WI38 (cell line): ENCODE measurements at regions not wholly inside any gene's neighbourhood (a gene's known extent, or its start where the extent isn't known, plus 50 kb on each side); places are given as distances from the start of the nearest gene placed in this dataset.

Source experiments
- H3K4me3 ChIP-seq: 2 replicates; pipeline ENCODE4 v1.5.1; 2011; ENCODE audit warnings: low read depth, mild to moderate bottlenecking, control low read depth, low read length
- TF ChIP-seq, protein P1 (sequence below): IDR thresholded peaks from 2 replicates; pipeline ENCODE4 v1.5.1; 2012; ENCODE audit warnings: low read depth, mild to moderate bottlenecking, control low read depth, low read length

DNA sequence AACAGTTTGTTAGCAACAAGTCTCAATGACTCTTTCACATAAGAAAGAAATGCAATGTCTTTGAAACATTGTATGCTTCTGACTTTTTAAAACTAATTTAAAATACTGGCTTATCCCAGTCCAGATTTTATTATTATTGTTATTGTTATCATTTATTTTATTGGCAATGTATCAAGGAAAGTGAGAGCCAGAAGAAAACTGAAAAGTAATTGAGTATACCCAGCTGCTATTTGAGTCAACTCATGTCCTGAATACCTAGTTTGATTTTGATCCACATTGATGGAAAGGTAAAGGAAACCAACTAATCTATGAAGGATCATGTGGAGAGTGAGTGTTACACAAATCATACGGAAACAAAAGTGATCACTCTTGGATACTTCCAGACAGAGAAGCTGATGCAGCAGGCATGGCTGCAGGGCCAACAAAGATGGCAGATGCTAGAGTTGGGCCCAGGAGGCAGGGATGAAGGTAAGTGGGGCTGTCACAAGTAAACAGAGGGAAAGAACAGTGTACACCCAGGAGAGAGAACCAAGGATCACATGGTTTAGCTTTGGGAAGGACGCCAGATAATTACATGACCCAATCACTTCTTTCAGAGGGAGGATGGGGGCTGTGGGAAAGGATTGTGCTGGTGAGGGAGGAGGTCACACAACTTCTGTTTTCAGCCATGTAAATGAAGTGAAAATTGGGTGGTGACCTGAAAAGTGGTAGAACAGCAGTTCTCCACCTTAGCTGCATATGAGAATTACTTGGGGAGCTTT lies 179.2 kb upstream of the NAMPT start:
- TF ChIP-seq, protein P1, sequence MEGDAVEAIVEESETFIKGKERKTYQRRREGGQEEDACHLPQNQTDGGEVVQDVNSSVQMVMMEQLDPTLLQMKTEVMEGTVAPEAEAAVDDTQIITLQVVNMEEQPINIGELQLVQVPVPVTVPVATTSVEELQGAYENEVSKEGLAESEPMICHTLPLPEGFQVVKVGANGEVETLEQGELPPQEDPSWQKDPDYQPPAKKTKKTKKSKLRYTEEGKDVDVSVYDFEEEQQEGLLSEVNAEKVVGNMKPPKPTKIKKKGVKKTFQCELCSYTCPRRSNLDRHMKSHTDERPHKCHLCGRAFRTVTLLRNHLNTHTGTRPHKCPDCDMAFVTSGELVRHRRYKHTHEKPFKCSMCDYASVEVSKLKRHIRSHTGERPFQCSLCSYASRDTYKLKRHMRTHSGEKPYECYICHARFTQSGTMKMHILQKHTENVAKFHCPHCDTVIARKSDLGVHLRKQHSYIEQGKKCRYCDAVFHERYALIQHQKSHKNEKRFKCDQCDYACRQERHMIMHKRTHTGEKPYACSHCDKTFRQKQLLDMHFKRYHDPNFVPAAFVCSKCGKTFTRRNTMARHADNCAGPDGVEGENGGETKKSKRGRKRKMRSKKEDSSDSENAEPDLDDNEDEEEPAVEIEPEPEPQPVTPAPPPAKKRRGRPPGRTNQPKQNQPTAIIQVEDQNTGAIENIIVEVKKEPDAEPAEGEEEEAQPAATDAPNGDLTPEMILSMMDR = no peak
- H3K4me3 ChIP-seq = no peak overlapping the region

DNA sequence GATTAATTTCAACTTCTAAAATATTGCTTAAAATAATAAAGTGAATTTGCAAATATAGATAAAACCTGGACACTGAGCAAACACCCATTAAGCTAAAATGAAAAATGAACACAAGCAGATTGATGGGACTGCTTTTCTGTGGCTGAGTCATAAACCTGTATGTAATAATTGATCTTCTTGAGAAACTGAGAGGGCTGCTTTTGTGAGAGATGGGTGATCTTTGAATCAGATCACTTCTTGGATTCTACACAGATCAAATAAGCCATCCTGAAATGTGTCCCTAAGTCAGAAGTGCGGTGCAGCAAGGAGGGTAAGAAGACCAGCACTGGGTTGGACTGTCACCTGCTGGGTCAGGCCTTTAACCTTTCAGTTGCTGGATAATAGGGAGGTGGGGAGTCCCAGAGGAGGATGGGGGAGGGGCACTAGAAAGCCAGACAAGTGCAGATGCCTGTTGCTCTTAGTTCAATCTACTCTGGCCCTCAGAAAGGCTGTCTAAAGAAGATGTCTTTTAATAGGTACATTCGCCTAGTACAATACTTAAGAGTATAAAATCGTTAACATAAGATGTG lies 178.2 kb upstream of the NAMPT start:
- no peak overlapping the region for H3K4me3 ChIP-seq
- TF ChIP-seq, protein P1 = no peak

DNA sequence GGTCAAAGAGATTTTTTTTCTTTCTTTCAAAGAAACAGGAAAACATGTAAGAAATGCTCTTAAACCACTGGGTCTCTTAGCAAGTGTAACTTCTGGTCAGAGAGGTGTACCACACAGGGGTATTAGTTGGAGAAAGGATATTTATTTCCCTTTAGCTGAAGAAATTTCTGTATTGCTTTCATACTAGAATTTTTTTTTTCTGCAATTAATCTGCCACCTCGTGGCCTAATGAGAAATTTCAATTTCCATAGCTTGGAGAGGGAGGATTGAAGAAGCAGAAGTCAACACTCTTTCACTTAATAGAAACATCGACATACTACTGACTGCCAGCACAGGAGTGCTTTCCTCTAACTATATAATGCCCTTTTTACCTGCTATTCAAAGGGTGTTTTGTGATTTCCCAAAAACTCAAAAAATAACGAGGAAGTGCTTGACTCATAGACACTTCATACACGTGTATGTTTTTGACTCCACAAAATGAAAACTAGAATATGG lies 177.6 kb upstream of the NAMPT start:
- H3K4me3 ChIP-seq = no peak overlapping the region
- TF ChIP-seq, protein P1 = peak; percentile 28; the same call in 1 of the 2 replicates

DNA sequence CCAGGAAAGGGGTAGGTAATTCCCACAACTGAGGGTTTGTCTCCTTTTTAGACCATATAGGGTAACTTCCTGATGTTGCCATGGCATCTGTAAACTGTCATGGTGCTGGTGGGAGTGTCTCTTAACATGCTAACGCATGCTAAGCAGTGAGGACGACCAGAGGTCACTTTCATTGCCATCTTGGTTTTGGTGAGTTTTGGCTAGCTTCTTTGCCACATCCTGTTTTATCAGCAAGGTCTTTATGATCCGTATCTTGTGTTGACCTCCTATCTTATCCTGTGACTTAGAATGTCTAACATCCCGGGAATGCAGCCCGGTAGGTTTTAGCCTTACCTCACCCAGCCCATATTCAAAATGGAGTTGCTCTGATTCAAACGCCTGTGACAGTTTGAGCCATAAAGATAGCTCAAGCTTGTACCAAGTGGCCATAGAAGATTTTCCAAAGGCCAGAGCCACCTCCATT lies 176.0 kb upstream of the NAMPT start:
- TF ChIP-seq, protein P1 = no peak
- no peak overlapping the region for H3K4me3 ChIP-seq

DNA sequence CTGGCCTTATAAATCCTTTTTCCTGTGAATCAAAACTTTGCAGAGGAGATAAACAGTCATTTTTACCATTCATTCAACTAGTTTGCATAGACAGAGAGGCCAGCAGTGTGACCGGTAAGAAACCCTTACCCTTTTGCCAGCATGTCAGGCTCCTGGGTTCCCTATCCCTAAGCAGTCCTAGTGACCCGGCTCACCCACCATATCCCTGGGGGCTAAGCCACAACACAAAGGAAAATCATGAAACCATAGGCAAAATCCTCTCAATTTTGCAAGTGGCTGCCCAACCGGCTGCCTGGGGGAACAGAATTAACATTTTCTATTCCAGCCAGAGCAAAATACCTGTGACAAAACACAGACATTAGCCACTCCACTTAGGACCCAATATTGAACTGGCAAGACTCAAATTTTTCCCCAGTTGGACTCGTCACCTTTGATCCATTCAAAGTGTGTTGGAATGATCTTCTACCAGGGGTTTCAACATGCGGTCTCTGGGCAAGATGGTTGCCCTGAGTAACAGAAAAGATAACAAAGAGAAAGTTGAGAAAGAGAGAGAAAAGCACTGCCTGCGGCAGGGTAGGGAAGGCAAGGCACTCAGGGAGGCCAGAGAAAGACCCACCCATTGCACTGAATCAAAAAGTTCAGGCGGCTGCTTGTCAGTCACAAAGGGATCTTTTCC lies 174.8 kb upstream of the NAMPT start:
- no peak overlapping the region for H3K4me3 ChIP-seq
- TF ChIP-seq, protein P1 = no peak

DNA sequence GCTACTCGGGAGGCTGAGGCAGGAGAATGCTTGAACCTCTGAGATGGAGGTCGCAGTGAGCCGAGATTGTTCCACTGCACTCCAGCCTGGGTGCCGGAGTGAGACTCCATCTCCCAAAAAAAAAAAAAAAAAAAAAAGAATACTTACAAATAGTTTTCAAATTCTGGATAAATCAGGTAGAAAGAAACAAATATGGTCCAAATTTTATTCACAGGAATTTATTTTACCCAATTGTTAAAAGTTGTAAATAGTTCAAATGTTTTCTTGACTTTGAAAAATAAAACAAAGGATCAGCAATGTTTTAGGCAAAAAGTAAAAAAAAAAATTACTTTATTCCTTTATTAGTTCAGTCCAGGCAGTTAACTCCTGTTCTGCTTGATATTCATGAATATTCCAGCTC lies 172.9 kb upstream of the NAMPT start:
- TF ChIP-seq, protein P1 = no peak
- H3K4me3 ChIP-seq = no peak overlapping the region

DNA sequence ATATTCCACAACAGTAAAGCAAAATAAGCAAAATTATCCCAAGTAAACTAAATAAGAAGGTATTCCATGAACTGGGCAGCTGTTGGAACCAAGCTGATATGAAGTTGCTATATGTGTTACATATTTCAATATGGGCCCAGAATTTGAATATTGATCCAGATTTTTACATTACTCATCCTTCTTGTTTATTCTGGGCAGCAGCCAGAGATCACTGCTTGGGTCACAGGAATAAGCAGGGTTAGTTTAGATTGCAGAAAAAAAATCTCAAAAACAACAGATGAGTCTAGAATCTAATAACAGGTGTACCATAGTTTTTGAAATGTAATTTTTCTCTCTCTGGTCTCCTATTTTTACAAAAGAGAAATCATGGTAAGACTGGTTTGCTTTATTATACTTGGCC lies 171.5 kb upstream of the NAMPT start:
- TF ChIP-seq, protein P1 = no peak
- H3K4me3 ChIP-seq = no peak overlapping the region
